B cell (primary cell): ENCODE measurements at regions not wholly inside any gene's neighbourhood (a gene's known extent, or its start where the extent isn't known, plus 50 kb on each side); places are given as distances from the start of the nearest gene placed in this dataset.

Experiments used
- ATAC-seq: fragments of 200-7000 bp; cut with Tn5 transposase; one replicate; pipeline ENCODE4 v1.10.0; 2021; ENCODE audit warnings: low read depth, mild to moderate bottlenecking, moderate number of reproducible peaks, moderate library complexity
- CTCF ChIA-PET: fragments of 350-600 bp; sonication (Branson Sonifier 250); formaldehyde crosslinking; loops from one replicate; lab custom pipeline; 2021; ENCODE audit warnings: antibody characterized with exemption, inconsistent platforms; lab: Charles Lee
- POLR2A ChIA-PET: fragments of 350-600 bp; sonication (Branson Sonifier 250); formaldehyde crosslinking; loops from one replicate; lab custom pipeline; 2021; ENCODE audit warnings: antibody characterized with exemption; lab: Charles Lee
- DNase-seq: peaks from one replicate; pipeline ENCODE4 v3.0.0; 2013
- H2AFZ ChIP-seq: 2 replicates; pipeline ENCODE4 v1.6.1; 2012; ENCODE audit warnings: mild to moderate bottlenecking, low read depth, low read length; ENCODE audit not compliant: insufficient read depth, poor library complexity, severe bottlenecking
- H3K27ac ChIP-seq, 2 donors: 1 replicate in 1 of 2; 2 replicates in 1 of 2; pipeline ENCODE4 v1.5.1; 2012 to 2013; ENCODE audit warnings: low read length in 2 of 2, mild to moderate bottlenecking in 2 of 2, moderate library complexity in 1 of 2
- H3K27me3 ChIP-seq, 4 experiments: fragments of 200-600 bp in 1 of 4; sonication (generic) in 1 of 4; replicated peaks in 1 of 4; 1 replicate in 2 of 4; 2 replicates in 2 of 4; pipeline versions ENCODE4 v1.6.1 to v1.7.0; 2013 to 2016; ENCODE audit warnings: low read length in 3 of 4, mild to moderate bottlenecking in 2 of 4, mixed read lengths in 1 of 4, moderate library complexity in 1 of 4; ENCODE audit not compliant: insufficient read depth in 4 of 4, control insufficient read depth in 3 of 4; ENCODE audit errors: control extremely low read depth in 1 of 4
- H3K36me3 ChIP-seq, 2 experiments: replicated peaks in 1 of 2; 1 replicate in 1 of 2; 2 replicates in 1 of 2; pipeline versions ENCODE4 v1.6.1 to v1.7.1; 2013; ENCODE audit warnings: low read length in 1 of 2; ENCODE audit not compliant: insufficient read depth in 2 of 2, control insufficient read depth in 1 of 2; ENCODE audit errors: control extremely low read depth in 1 of 2, extremely low read depth in 1 of 2
- H3K4me1 ChIP-seq, 2 donors: fragments of 200-600 bp in 1 of 2; sonication (generic) in 1 of 2; 1 replicate in 1 of 2; 2 replicates in 1 of 2; pipeline versions ENCODE4 v1.5.1 to v1.6.1; 2013 to 2017; ENCODE audit warnings: low read length in 2 of 2; ENCODE audit not compliant: control insufficient read depth in 2 of 2, insufficient read depth in 2 of 2
- H3K4me2 ChIP-seq: replicated peaks from 2 replicates; pipeline ENCODE3; 2012; ENCODE audit warnings: mild to moderate bottlenecking, low read depth, low read length; ENCODE audit not compliant: poor library complexity, severe bottlenecking
- H3K4me3 ChIP-seq, 5 experiments: fragments of 200-600 bp in 1 of 5; sonication (generic) in 1 of 5; 1 replicate in 3 of 5; 2 replicates in 2 of 5; pipeline versions ENCODE4 v1.5.1 to v1.7.0; 2011 to 2016; ENCODE audit warnings: low read length in 4 of 5, mild to moderate bottlenecking in 4 of 5, low read depth in 2 of 5, control low read depth in 1 of 5, moderate library complexity in 1 of 5; ENCODE audit not compliant: insufficient read depth in 1 of 5; ENCODE audit errors: control extremely low read depth in 1 of 5, extremely low read depth in 1 of 5
- H3K79me2 ChIP-seq: fragments of 200-600 bp; sonication (generic); one replicate; pipeline ENCODE4 v1.6.0; 2016; ENCODE audit warnings: low read length; ENCODE audit not compliant: control insufficient read depth, insufficient read depth
- H3K9ac ChIP-seq: fragments of 200-600 bp; sonication (generic); 2 replicates; pipeline ENCODE4 v1.6.1; 2017; ENCODE audit warnings: mild to moderate bottlenecking, low read length, moderate library complexity
- H3K9me3 ChIP-seq, 3 donors: one replicate each; pipeline versions ENCODE4 v1.6.1 to v1.7.1; 2013; ENCODE audit warnings: low read length in 2 of 3; ENCODE audit not compliant: control insufficient read depth in 2 of 3, insufficient read depth in 1 of 3; ENCODE audit errors: control extremely low read depth in 1 of 3
- H4K20me1 ChIP-seq: 2 replicates; pipeline ENCODE4 v1.6.0; 2012; ENCODE audit warnings: mild to moderate bottlenecking, low read length; ENCODE audit not compliant: insufficient read depth, control insufficient read depth, poor library complexity, severe bottlenecking
- H3K27ac Mint-ChIP-seq: one replicate; pipeline ENCODE4 v1.8.0; 2021; ENCODE audit warnings: mixed read lengths
- H3K27me3 Mint-ChIP-seq: one replicate; pipeline ENCODE4 v1.8.0; 2021; ENCODE audit warnings: mixed read lengths
- H3K4me1 Mint-ChIP-seq: one replicate; pipeline ENCODE4 v1.8.0; 2021; ENCODE audit warnings: mixed read lengths
- H3K4me3 Mint-ChIP-seq: one replicate; pipeline ENCODE4 v1.8.0; 2021; ENCODE audit warnings: mixed read lengths
- H3K9me3 Mint-ChIP-seq: one replicate; pipeline ENCODE4 v1.8.0; 2022; ENCODE audit warnings: mixed read lengths; ENCODE audit not compliant: insufficient read depth
- EZH2 ChIP-seq: IDR thresholded peaks from 2 replicates; pipeline ENCODE4 v1.6.1; 2012; ENCODE audit warnings: borderline replicate concordance, low read depth, mild to moderate bottlenecking, moderate library complexity, low read length; ENCODE audit not compliant: insufficient read depth, poor library complexity, severe bottlenecking
- WGBS: methylation state at CpG from one replicate; pipeline ENCODE4 v1.1.5; 2013; ENCODE audit warnings: missing lambda C conversion rate; ENCODE audit not compliant: insufficient coverage; 5-methylcytosine and 5-hydroxymethylcytosine counted together
- intact Hi-C: fragments of 100-400 bp; cut with micrococcal nuclease; formaldehyde crosslinking; loops from one replicate; pipeline ENCODE4 v1.10.0; 2022
- TF ChIP-seq, protein P1 (sequence below): fragments of 200-600 bp; IDR thresholded peaks from one replicate; pipeline ENCODE4 v1.8.0; 2022; ENCODE audit warnings: antibody characterized with exemption, mild to moderate bottlenecking

DNA sequence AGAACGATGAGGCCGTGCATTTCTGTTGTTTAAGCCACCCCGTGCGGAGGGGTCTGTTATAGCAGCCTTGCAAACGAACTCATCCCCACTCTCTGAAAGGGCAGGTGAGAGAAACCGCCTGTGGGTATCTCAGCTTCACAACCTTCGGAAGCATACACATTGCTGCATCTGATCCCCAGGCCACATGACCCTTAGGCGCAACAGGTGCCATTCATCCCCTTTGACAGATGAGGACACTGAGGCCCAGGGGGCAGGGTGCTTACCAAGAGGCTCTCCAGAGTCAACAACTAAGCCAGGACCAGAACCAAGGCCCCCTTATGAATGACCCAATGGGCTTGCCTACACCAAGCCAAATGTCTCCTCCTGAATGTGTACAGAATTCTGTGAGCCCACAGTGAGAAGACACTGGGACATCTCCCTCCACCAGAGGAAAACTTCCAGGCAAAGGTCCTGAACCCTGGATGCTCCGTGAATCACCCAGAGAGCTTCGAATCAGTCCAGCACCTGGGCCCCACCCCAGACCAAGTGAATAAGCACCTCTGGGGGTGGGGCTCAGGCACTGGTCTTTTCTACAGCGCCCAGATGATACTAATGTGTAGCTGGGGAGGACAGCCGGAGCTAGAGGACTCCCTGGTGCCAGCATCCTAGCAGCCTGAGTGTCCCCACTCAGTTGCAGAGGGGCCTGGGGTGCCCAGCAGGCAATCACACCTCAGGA is 83.2 kb downstream of the BUD13 start:
- Histone ChIP-seq H3K9ac (no peak overlapping the region), H3K4me3 (no peak overlapping the region), H2AFZ (no peak overlapping the region), H3K79me2 (no peaks in the 10 kb centered on the region), H3K27me3 (peaks cover 0 to 6% (median 0%) of the 10 kb centered on the region in 4 experiments), H3K9me3 (no peaks in the 10 kb centered on the region), H3K4me2 (no peak overlapping the region), H3K36me3 (no peaks in the 10 kb centered on the region), H3K4me1 (no peaks in the 10 kb centered on the region), H4K20me1 (no peaks in the 10 kb centered on the region), H3K27ac (no peak overlapping the region)
- no peaks in the 10 kb centered on the region for H3K9me3 Mint-ChIP-seq
- no peak for TF ChIP-seq EZH2
- TF ChIP-seq, protein P1, sequence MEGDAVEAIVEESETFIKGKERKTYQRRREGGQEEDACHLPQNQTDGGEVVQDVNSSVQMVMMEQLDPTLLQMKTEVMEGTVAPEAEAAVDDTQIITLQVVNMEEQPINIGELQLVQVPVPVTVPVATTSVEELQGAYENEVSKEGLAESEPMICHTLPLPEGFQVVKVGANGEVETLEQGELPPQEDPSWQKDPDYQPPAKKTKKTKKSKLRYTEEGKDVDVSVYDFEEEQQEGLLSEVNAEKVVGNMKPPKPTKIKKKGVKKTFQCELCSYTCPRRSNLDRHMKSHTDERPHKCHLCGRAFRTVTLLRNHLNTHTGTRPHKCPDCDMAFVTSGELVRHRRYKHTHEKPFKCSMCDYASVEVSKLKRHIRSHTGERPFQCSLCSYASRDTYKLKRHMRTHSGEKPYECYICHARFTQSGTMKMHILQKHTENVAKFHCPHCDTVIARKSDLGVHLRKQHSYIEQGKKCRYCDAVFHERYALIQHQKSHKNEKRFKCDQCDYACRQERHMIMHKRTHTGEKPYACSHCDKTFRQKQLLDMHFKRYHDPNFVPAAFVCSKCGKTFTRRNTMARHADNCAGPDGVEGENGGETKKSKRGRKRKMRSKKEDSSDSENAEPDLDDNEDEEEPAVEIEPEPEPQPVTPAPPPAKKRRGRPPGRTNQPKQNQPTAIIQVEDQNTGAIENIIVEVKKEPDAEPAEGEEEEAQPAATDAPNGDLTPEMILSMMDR, result no peak
- H3K4me1 Mint-ChIP-seq, result peaks cover 1% of the 10 kb centered on the region
- 73% methylated on average over 11 of the region's 12 CpGs for WGBS
- POLR2A ChIA-PET, result no interaction called here
- H3K27ac Mint-ChIP-seq, result no peak overlapping the region
- no peak for ATAC-seq
- intact Hi-C loops, result no loop called here
- DNase-seq, result no peak
- peaks cover 12% of the 10 kb centered on the region for H3K27me3 Mint-ChIP-seq
- CTCF ChIA-PET, result interaction anchor here (0.6 kb wide), 1 partner anchor 836 kb away, joined by 3 read pairs; no protein-coding TSS in a partner anchor
- no peak overlapping the region for H3K4me3 Mint-ChIP-seq

DNA sequence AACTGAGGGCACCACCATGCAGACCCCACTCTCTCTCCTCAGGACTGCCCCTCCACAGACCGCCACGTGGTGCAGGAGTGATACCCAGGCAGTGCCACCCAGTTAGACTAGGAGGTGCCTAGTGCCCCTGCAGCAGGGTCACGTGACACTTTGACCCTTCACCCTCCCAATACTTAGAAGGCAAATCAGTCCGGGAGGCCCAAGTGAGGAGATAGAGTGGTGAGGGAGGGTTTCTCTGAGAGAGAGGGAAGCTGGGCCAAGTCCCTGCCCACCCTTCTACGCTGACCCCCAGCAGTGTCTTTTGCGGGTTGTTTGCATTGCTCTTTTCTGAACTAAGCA is 84.6 kb downstream of the BUD13 start:
- no peak overlapping the region for H3K27ac ChIP-seq
- H3K4me2 ChIP-seq, result no peak overlapping the region
- H3K4me1 ChIP-seq, result no peaks in the 10 kb centered on the region
- Mint-ChIP-seq H3K27ac (no peak overlapping the region), H3K4me1 (peaks cover 1% of the 10 kb centered on the region), H3K4me3 (no peak overlapping the region), H3K9me3 (peaks cover 2% of the 10 kb centered on the region), H3K27me3 (peaks cover 12% of the 10 kb centered on the region)
- intact Hi-C loops, result no loop called here
- TF ChIP-seq EZH2, result no peak
- TF ChIP-seq, protein P1, result no peak
- ChIA-PET CTCF (no interaction called here), POLR2A (no interaction called here)
- no peaks in the 10 kb centered on the region for H3K9me3 ChIP-seq
- no peaks in the 10 kb centered on the region for H3K79me2 ChIP-seq
- H3K9ac ChIP-seq, result no peak overlapping the region
- no peak overlapping the region for H2AFZ ChIP-seq
- no peaks in the 10 kb centered on the region for H4K20me1 ChIP-seq
- H3K27me3 ChIP-seq, result peaks cover 0 to 3% (median 0%) of the 10 kb centered on the region in 4 experiments
- ATAC-seq (no peak), DNase-seq (no peak)
- no peaks in the 10 kb centered on the region for H3K36me3 ChIP-seq
- 77% methylated on average over 4 of the region's 6 CpGs for WGBS
- no peak overlapping the region for H3K4me3 ChIP-seq
